ENCODE measurements at regions not wholly inside any gene's neighbourhood (a gene's known extent, or its start where the extent isn't known, plus 50 kb on each side); places are given as distances from the start of the nearest gene placed in this dataset.
"Not testable (repeated sequence)": the region's sequence is repeated elsewhere in the genome, so short reads cannot be mapped to it uniquely, and the experiment has no call there.

DNA sequence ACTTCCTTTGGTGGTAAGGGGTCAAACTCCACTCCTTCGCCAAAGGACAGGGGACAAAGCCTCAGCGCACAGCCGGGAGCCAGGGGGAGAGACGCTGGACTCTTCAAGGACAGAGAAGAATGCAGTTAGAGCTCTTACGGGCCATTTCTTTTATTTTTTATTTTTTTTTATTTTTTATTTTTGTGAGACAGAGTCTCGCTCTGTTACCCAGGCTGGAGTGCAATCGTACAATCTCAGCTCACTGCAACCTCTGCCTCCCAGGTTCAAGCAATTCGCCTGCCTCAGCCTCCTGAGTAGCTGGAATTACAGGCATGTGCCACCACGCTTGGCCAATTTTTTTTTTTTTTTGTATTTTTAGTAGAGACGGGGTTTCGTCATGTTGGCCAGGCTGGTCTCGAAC, 93.2 kb upstream of the RPH3AL start, which contains the start of gene RFLNB:
Gene RFLNB, minus strand, starts transcription at position 101 of the 400 bp plus-strand sequence.
- DNase-seq: not testable (repeated sequence)

DNA sequence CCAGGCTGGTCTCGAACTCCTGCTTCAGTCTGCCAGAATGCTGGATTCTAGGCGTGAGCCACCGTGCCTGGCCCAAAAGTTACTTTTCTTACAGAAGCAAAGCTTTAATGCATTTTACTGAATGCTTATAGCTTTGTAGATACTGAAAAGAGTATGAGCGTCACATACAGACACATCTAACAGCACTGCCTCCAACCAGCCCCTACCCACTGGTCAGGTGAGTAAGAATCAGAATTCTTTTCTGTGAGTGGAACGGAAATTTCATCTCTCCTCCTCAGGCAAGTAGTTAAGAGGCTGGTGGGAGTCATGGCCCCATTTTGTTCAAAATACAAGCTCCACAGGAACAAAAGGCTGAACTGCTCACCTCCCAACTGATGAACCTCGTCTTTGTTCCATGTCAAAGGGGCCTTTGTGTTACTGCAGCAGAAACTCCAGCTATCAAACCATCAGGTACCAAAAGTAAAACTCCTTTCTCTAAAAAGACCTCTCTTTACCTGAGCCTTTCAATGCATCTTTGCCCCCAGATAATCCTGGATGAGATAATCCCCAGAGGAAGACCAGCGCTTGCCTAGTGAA, 92.4 kb upstream of the RPH3AL start:
- peak; percentile 59 for DNase-seq

GRCh38 chr17:443109-443508, 90.5 kb upstream of the RPH3AL start:
- no peak for DNase-seq

- no peak for DNase-seq
These were observed 88.7 kb upstream of the RPH3AL start for GRCh38 chr17:441155-441950.

DNA sequence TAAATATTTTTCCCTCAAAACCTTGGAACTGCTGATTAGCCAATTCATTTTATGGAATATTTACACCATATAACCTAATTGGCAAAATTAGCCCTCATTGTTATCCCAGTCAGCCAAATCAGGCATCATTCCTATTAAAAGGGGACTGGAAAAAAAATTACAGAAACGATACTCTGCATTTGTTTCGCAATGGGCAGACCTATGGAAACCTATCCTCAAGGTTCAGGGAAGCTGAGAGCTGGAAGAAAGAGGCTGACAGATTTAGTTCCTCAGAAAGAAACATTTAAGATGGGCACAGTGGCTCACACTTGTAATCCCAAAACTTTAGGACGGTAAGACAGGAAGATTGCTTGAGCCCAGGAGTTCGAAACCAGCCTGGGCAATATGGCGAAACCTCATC, 85.6 kb upstream of the RPH3AL start:
- no peak for DNase-seq

DNA sequence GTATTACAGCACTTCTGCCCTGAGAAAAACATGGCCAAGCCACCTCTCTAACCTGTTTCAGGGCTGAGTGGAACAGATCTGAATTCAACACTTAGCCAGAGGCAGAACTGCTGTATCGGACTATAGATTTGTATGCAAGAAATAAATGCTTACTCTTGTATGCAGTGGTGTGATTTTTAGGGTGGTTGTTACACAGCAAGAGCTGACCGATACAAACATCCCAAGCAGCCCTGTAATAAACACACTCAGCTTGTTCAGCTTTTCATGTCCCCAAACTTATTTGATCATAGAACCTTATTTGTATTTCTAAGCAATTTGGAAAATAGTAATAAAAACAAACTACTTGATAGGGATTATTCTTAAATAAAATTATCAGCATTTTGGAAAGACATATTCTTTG, 84.9 kb upstream of the RPH3AL start:
- DNase-seq: no peak

- no peak for DNase-seq
These were observed 84.0 kb upstream of the RPH3AL start for GRCh38 chr17:436571-436970.

- not testable (repeated sequence) for DNase-seq
These were observed 79.9 kb upstream of the RPH3AL start for GRCh38 chr17:432471-432870.

- no peak for DNase-seq
These were observed 78.9 kb upstream of the RPH3AL start for GRCh38 chr17:431494-431893.

- no peak for DNase-seq
These were observed 77.0 kb upstream of the RPH3AL start for GRCh38 chr17:429589-429988.

- no peak for DNase-seq
These were observed 75.8 kb upstream of the RPH3AL start for GRCh38 chr17:428414-428813.

DNA sequence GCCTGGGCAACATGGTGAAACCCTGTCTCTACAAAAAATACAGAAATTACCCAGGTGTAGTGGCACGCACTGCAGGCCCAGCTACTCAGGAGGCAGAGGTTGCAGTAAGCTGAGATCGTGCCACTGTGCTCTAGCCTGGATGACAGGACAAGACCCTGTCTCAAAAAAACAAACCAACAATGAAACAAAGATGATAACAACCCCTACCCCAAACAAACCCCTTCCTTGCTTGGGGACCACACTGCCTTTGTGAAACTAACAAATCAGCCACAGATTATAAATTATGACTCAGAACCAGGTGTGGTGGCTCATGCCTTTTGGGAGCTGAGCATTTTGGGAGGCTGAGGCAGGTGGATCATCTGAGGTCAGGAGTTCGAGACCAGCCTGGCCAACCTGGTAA, 75.3 kb upstream of the RPH3AL start:
- DNase-seq: no peak

GRCh38 chr17:427327-427726, 74.7 kb upstream of the RPH3AL start:
- DNase-seq: no peak

GRCh38 chr17:422196-422930, 69.8 kb upstream of the RPH3AL start:
- DNase-seq: no peak

DNA sequence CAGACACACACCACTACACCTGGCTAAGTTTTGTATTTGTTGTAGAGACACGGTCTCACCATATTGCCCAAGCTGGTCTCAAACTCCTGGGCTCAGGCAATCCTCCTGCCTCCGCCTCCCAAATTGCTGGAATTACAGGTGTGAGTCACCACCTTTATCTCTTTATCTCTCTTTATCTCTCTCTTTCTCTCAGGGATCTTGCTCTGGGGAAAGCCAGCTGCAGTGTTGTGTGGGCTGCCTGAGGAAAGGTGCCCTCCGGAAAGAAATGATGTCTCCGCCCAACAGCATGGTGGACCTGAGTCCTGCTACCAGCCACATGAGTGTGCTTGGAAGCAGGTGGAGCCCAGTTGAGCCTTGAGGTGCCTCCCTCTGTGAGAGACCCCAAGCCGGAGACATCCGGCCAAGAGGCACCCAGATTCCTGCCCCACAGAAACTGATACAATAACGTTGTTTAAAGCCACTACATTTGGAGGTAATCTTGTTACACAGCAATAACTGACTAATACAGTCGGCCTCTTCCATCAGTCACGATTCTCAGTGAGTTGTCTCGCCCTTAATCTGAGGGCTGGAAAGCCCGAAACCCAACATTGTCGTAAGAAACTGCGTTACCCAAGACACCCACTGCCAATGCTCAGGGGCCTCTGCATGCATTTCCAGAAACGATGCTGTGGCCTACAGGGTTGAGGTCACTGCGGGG, 68.0 kb upstream of the RPH3AL start:
- DNase-seq: peak; percentile 60

- no peak for DNase-seq
These were observed 66.6 kb upstream of the RPH3AL start for GRCh38 chr17:419073-419735.

DNA sequence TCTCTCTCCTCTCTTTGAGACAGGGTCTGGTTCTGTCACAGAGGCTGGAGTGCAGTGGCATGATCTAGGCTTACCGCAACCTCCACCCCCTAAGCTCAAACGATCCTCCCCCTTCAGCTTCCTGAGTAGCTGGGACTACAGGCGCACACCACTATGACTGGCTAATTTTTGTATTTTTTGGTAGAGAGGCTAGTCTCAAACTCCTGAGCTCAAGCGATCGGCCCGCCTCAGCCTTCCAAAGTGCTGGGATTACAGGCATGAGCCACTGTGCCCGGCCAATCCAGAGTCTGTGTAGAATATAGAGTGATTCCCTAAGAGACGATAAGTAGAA, 65.8 kb upstream of the RPH3AL start:
- DNase-seq: no peak

DNA sequence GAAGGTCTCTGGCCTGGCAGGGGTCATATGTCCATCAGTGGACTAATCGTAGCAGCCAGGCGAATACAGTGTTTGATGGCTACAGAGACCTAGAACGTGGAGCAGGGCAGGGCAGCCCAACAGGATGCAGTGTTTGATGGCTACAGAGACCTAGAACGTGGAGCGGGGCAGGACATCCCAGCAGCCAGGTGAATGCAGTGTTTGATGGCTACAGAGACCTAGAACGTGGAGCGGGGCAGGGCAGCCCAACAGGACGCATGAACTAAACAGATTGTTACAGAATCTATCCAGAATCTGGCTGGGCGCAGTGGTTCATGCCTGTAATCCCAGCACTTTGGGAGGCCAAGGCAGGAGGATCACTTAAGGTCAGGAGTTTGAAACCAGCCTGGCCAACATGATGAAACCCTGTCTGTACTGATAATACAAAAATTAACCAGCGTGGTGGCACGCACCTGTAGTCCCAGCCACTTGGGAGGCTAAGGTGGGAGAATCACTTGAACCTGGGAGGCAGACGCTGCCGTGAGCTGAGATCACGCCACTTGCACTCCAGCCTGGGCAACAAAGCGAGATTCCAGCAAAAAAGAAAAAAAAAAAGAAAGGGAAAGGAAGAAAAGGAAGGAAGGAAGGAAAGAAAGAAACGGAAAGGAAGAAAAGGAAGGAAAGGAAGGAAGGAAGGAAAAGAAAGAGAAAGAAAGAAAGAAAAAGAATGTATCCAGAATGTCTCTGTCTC, 65.2 kb upstream of the RPH3AL start:
- DNase-seq: peak; percentile 32

DNA sequence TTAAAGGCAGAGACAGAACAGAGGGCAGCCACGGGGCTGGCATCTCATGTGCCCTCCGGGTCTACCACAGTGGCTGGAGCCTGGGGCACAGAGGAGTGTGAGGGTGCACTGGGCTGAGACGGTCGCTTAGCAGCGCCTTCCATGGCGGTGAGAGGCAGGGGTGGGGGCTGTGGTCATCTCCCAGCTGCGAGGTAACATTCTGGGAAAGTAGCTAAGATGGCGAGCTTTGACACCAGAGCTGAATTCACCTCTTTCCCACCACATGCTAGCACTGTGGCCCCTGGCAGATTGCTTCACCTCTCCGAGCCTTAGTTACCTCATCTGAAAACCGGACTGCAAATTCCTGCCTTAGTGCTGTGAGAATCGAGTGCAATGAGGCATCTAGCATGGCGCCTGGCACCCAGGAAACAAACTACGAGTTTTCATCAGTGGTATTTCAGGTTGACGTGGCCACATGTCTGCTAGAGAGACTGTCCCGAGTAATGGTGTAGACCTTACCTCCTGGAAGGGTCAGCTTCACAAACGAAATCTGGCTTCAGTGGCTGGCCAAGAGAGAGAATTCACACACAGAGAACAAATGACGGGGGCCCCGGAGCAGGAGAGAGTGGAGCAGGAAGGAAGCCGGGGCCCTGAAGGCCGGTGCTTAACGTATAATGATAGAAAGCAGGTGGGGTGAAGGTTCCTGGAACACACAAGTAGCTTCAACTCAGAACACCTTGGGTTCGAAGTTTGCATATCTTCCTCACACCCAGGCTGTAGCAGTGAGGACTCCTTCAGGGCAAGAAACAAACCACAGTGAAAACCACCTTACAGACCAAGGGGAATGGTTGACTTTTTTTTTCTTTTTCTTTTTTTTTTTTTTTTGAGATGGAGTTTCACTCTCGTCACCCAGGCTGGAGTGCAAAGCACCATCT, 63.9 kb upstream of the RPH3AL start:
- DNase-seq: peak; percentile 44

DNA sequence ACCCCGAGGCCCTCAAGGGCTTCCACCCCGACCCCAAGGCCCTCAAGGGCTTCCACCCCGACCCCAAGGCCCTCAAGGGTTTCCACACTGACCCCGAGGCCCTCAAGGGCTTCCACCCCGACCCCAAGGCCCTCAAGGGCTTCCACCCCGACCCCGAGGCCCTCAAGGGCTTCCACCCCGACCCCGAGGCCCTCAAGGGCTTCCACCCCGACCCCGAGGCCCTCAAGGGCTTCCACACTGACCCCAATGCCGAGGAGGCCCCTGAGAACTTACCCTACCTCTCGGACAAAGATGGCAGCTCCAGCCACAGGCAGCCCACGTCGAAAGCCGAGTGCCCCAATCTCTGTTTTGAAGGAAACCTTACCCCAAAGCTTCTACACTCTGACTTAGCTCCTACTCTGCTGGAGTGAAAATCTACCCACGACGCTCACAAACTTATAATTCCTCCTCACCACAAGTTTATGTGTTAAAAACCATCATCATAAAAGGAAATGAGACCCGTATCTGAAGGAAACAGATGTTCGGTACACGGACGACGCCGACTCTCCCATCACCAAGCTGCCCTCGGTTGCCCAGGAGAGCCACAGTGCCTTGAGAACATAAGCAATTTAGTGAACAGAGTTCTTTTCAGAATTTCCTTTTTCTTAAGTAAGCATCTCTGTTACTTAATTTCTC, 61.2 kb upstream of the RPH3AL start:
- DNase-seq: no peak

DNA sequence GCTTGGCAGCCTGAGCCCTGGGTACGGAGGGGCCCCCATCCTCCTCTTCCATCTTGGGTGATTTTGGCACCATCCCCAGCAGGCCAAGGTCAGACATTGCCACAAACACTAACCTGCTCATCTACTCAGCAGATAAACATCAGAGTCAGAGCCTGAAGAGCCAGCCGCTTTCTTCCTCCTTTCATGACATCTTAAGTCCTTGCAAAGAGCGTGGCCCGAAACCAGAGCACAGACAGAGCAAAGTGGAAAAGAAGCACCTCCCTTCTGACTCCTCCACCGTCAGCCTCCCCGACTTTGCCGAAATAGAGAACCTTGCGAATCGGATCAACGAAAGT, 60.4 kb upstream of the RPH3AL start:
- DNase-seq: no peak
